Left colon (tissue), 2 donors: ENCODE measurements at regions not wholly inside any gene's neighbourhood (a gene's known extent, or its start where the extent isn't known, plus 50 kb on each side); places are given as distances from the start of the nearest gene placed in this dataset.
"Not testable (repeated sequence)": the region's sequence is repeated elsewhere in the genome, so short reads cannot be mapped to it uniquely, and the experiment has no call there.

Experiments used
- ATAC-seq: fragments of 200-7000 bp; cut with Tn5 transposase; one replicate; pipeline ENCODE4 v1.9.1; 2020; ENCODE audit warnings: mild to moderate bottlenecking, moderate library complexity
- DNase-seq, 2 donors: peaks; one replicate each; pipeline ENCODE4 v3.0.0-alpha.2; 2020
- intact Hi-C, 2 donors: fragments of 100-400 bp; cut with DNase I in 1 of 2; cut with micrococcal nuclease in 1 of 2; formaldehyde crosslinking; loops; one replicate each; pipeline versions ENCODE4 v1.11.2 to v1.14.0; 2022; cut with DNase I, micrococcal nuclease
- donor health status: DM: no; HTN: no; CAD: no.
- donor health status: DM: yes; HTN: yes; CAD: no.

GRCh38 chr17:63019138-63019873 lies 53.3 kb downstream of the TANC2 start:
- ATAC-seq (no peak), DNase-seq (no peak)
- intact Hi-C loops = no loop called here

GRCh38 chr17:63022567-63022966 lies 56.5 kb downstream of the TANC2 start:
- no peak for DNase-seq
- ATAC-seq = no peak
- intact Hi-C loops = no loop called here

- no peak for DNase-seq
- ATAC-seq = no peak
- intact Hi-C loops = no loop called here
Measured at GRCh38 chr17:63023049-63023448, 57.0 kb downstream of the TANC2 start.

GRCh38 chr17:63024201-63024600 lies 58.2 kb downstream of the TANC2 start:
- intact Hi-C loops = no loop called here
- ATAC-seq (no peak), DNase-seq (no peak)

- DNase-seq (no peak), ATAC-seq (no peak)
- intact Hi-C loops = no loop called here
Measured at GRCh38 chr17:63024716-63025115, 58.7 kb downstream of the TANC2 start.

- DNase-seq, intact Hi-C loops, ATAC-seq: not testable (repeated sequence)
Measured at GRCh38 chr17:63025637-63026036, 59.6 kb downstream of the TANC2 start.

GRCh38 chr17:63029541-63029940 lies 63.5 kb downstream of the TANC2 start:
- DNase-seq (no peak), ATAC-seq (no peak)
- intact Hi-C loops = no loop called here

GRCh38 chr17:63032142-63032541 lies 66.1 kb downstream of the TANC2 start:
- intact Hi-C loops = no loop called here
- DNase-seq = no peak
- peak; percentile 96 for ATAC-seq

- ATAC-seq (no peak), DNase-seq (no peak)
- intact Hi-C loops = no loop called here
Measured at GRCh38 chr17:63033142-63033541, 67.1 kb downstream of the TANC2 start.

- peak; percentile 58 for ATAC-seq
- intact Hi-C loops = no loop called here
- DNase-seq = no peak
Measured at GRCh38 chr17:63035271-63035670, 69.2 kb downstream of the TANC2 start.

- ATAC-seq (peak; percentile 46), DNase-seq (no peak)
- intact Hi-C loops = no loop called here
Measured at GRCh38 chr17:63035695-63036094, 69.7 kb downstream of the TANC2 start.

- DNase-seq (no peak), ATAC-seq (no peak)
- intact Hi-C loops = no loop called here
Measured at GRCh38 chr17:63039342-63039741, 73.3 kb downstream of the TANC2 start.

GRCh38 chr17:63039899-63040602 lies 74.0 kb downstream of the TANC2 start:
- peak; percentile 65 for ATAC-seq
- intact Hi-C loops = no loop called here
- no peak for DNase-seq

- ATAC-seq = no peak
- DNase-seq = no peak
- intact Hi-C loops = no loop called here
Measured at GRCh38 chr17:63040816-63041215, 74.8 kb downstream of the TANC2 start.

- no peak for DNase-seq
- intact Hi-C loops = no loop called here
Measured at GRCh38 chr17:63041251-63041650, 75.2 kb downstream of the TANC2 start.

GRCh38 chr17:63041722-63042121 lies 75.7 kb downstream of the TANC2 start:
- intact Hi-C loops = no loop called here
- DNase-seq = no peak
- no peak for ATAC-seq

More at GRCh38 chr17:63041251-63041650, 75.2 kb downstream of the TANC2 start:
- no peak for ATAC-seq

- ATAC-seq (no peak), DNase-seq (no peak)
- intact Hi-C loops = no loop called here
Measured at GRCh38 chr17:63042256-63042812, 76.3 kb downstream of the TANC2 start.

GRCh38 chr17:63057560-63057959 lies 91.5 kb downstream of the TANC2 start:
- ATAC-seq, intact Hi-C loops: not testable (repeated sequence)

GRCh38 chr17:63066158-63066813 lies 100.3 kb downstream of the TANC2 start:
- DNase-seq = no peak

More at GRCh38 chr17:63057560-63057959, 91.5 kb downstream of the TANC2 start:
- not testable (repeated sequence) for DNase-seq

GRCh38 chr17:63069245-63069644 lies 103.2 kb downstream of the TANC2 start:
- ATAC-seq (no peak), DNase-seq (no peak)
- intact Hi-C loops = no loop called here

More at GRCh38 chr17:63066158-63066813, 100.3 kb downstream of the TANC2 start:
- ATAC-seq = no peak
- intact Hi-C loops = no loop called here
